ENCODE measurements at regions not wholly inside any gene's neighbourhood (a gene's known extent, or its start where the extent isn't known, plus 50 kb on each side); places are given as distances from the start of the nearest gene placed in this dataset.

DNA sequence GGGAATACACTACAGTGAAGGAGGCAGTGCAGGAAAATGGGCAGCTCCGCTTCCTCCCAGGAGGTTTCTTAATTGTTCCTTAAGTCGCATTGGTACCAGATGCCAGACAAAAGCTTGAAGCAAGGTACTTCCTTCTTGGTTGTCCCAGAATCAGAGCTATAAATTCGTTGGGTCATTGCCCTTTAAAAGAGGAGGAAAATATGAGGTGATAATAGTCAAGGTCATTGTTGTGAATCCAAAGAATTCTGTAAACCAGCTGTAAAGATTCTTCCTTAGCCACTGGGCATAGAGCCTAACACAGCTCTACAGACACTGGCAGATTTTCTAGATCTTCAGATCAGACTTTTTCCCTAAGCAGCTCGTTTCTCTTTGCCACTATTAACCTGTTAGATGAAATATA, 444.1 kb upstream of the TLE4 start:
- Histone ChIP-seq H3K9me3 (no peaks in the 10 kb centered on the region), H3K36me3 (no peaks in the 10 kb centered on the region), H3K4me1 (ENCODE audit: insufficient read depth) (no peaks in the 10 kb centered on the region), H3K4me3 (no peak overlapping the region), H3K27ac (no peak overlapping the region), H3K27me3 (no peaks in the 10 kb centered on the region)
- TF ChIP-seq, protein P1, sequence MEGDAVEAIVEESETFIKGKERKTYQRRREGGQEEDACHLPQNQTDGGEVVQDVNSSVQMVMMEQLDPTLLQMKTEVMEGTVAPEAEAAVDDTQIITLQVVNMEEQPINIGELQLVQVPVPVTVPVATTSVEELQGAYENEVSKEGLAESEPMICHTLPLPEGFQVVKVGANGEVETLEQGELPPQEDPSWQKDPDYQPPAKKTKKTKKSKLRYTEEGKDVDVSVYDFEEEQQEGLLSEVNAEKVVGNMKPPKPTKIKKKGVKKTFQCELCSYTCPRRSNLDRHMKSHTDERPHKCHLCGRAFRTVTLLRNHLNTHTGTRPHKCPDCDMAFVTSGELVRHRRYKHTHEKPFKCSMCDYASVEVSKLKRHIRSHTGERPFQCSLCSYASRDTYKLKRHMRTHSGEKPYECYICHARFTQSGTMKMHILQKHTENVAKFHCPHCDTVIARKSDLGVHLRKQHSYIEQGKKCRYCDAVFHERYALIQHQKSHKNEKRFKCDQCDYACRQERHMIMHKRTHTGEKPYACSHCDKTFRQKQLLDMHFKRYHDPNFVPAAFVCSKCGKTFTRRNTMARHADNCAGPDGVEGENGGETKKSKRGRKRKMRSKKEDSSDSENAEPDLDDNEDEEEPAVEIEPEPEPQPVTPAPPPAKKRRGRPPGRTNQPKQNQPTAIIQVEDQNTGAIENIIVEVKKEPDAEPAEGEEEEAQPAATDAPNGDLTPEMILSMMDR (IDR thresholded peaks at IDR 0.05), result no peak
- TF ChIP-seq POLR2A (IDR thresholded peaks at IDR 0.05) (no peak), EP300 (IDR thresholded peaks at IDR 0.05) (no peak)
- WGBS, 3 donors, result 28 to 36% (median 30%) methylated on average over 4 of the region's 4 CpGs
- intact Hi-C loops (cut with DNase I), result no loop called here
- no peak for DNase-seq

- Histone ChIP-seq H3K4me1 (ENCODE audit: insufficient read depth) (no peaks in the 10 kb centered on the region), H3K36me3 (no peaks in the 10 kb centered on the region), H3K9me3 (no peaks in the 10 kb centered on the region), H3K27ac (no peak overlapping the region), H3K27me3 (no peaks in the 10 kb centered on the region), H3K4me3 (no peak overlapping the region)
- intact Hi-C loops (cut with DNase I), result no loop called here
- TF ChIP-seq POLR2A (IDR thresholded peaks at IDR 0.05), result no peak
- TF ChIP-seq, protein P1 (IDR thresholded peaks at IDR 0.05), result peak in 2 of 3 donors; percentile 36 to 49
- peak; percentile 11 to 62 (median 61) for DNase-seq
- 24 to 30% (median 24%) methylated on average over 8 of the region's 8 CpGs for WGBS, 3 donors
Observed at GRCh38 chr9:79129865-79130480, 441.8 kb upstream of the TLE4 start.

- no peaks in the 10 kb centered on the region for H3K36me3 ChIP-seq
- H3K4me1 ChIP-seq (ENCODE audit: insufficient read depth), result no peaks in the 10 kb centered on the region
- no peak overlapping the region for H3K27ac ChIP-seq
- WGBS, 3 donors, result 66 to 79% (median 68%) methylated on average over 2 of the region's 2 CpGs
- H3K4me3 ChIP-seq, result no peak overlapping the region
- TF ChIP-seq, protein P1 (IDR thresholded peaks at IDR 0.05), result no peak
- TF ChIP-seq EP300 (IDR thresholded peaks at IDR 0.05), result no peak
- intact Hi-C loops (cut with DNase I), result no loop called here
- no peaks in the 10 kb centered on the region for H3K9me3 ChIP-seq
- H3K27me3 ChIP-seq, result no peaks in the 10 kb centered on the region
- no peak for DNase-seq
Observed at GRCh38 chr9:79131246-79131774, 440.5 kb upstream of the TLE4 start.

GRCh38 chr9:79131824-79132377, 439.9 kb upstream of the TLE4 start:
- H3K4me1 ChIP-seq (ENCODE audit: insufficient read depth), result no peaks in the 10 kb centered on the region
- DNase-seq, result no peak
- no peaks in the 10 kb centered on the region for H3K27me3 ChIP-seq
- no peak overlapping the region for H3K4me3 ChIP-seq
- TF ChIP-seq POLR2A (IDR thresholded peaks at IDR 0.05) (no peak), EP300 (IDR thresholded peaks at IDR 0.05) (no peak)
- TF ChIP-seq, protein P1 (IDR thresholded peaks at IDR 0.05), result no peak
- no peak overlapping the region for H3K27ac ChIP-seq
- no peaks in the 10 kb centered on the region for H3K9me3 ChIP-seq
- no peaks in the 10 kb centered on the region for H3K36me3 ChIP-seq
- intact Hi-C loops (cut with DNase I), result no loop called here
- WGBS, 3 donors, result 91 to 94% (median 94%) methylated on average over 4 of the region's 4 CpGs

All from ovary (tissue), 7 donors.